Suprapubic skin (tissue), 3 donors: ENCODE measurements at regions not wholly inside any gene's neighbourhood (a gene's known extent, or its start where the extent isn't known, plus 50 kb on each side); places are given as distances from the start of the nearest gene placed in this dataset.

Experiments used
- CTCF ChIP-seq, 2 donors: fragments of 200-600 bp in 1 of 2; fragments of 450-650 bp in 1 of 2; sonication (generic) in 1 of 2; IDR thresholded peaks; one replicate each; pipeline ENCODE4 v1.5.1; 2016 to 2019; ENCODE audit warnings: antibody characterized with exemption in 2 of 2, mild to moderate bottlenecking in 1 of 2, moderate library complexity in 1 of 2
- EP300 ChIP-seq: sonication (generic); formaldehyde crosslinking; IDR thresholded peaks from one replicate; pipeline ENCODE4 v1.6.1; 2017; ENCODE audit warnings: antibody characterized with exemption
- POLR2A ChIP-seq, 2 donors: fragments of 450-650 bp; IDR thresholded peaks; one replicate each; pipeline ENCODE4 v1.6.1; 2017; ENCODE audit warnings: antibody characterized with exemption in 2 of 2, mild to moderate bottlenecking in 2 of 2, moderate library complexity in 2 of 2

GRCh38 chr10:9682802-9683201, 1334.9 kb upstream of the CELF2 start:
- no peak for TF ChIP-seq CTCF (IDR thresholded peaks at IDR 0.05)
- TF ChIP-seq POLR2A (IDR thresholded peaks at IDR 0.05) = no peak
- TF ChIP-seq EP300 = no peak
